ENCODE measurements at regions not wholly inside any gene's neighbourhood (a gene's known extent, or its start where the extent isn't known, plus 50 kb on each side); places are given as distances from the start of the nearest gene placed in this dataset.

DNA sequence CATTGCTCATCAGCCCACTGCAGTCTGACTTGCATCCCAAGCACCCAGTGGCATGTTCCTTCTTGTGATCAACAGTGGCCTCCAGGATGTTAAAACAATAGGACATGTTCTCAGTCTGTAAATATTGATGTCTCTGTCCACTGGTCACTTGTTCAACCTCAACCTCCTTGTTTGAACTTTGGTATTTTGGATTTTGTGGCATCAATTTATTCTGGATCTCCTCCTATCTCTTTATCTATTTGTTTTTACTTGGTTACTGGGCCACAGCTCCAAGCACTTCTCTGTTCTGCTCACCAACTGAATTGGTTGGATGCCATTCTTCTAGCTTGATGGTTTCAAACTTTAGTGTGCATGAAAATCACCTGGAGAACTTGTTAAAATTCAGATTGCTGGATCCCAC is 1414.8 kb upstream of the CELF4 start:
- TF ChIP-seq CTCF (conservative IDR thresholded peaks at IDR 0.05; ENCODE audit: low read depth, low read length) = no peak
- DNase-seq (ENCODE audit: low read depth) = no peak
- no peak overlapping the region for H3K4me3 ChIP-seq (ENCODE audit: low read depth, low read length)

GRCh38 chr18:38972571-38972970 is 1407.0 kb upstream of the CELF4 start:
- H3K4me3 ChIP-seq (ENCODE audit: low read depth, low read length) = no peak overlapping the region
- DNase-seq (ENCODE audit: low read depth) = peak; percentile 5
- TF ChIP-seq CTCF (conservative IDR thresholded peaks at IDR 0.05; ENCODE audit: low read depth, low read length) = no peak

DNA sequence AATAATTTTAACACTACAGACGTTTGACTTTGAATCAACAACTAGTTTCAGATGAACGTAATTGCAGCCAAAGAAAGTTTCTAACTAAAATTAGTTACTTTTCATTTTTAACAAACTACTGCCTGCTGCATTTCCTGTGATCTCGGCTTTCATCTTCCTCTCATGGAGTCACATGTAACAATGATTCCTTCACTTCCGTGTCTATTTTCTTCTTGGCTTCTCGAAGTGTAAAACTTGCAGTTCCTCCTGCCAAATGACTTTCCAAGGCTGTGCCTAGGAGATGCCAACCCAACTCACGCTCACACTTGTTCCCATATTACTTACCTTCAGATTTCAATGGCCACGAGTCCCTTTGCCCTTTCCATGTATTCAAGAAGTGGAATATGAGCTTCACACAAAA is 1406.3 kb upstream of the CELF4 start:
- no peak for TF ChIP-seq CTCF (conservative IDR thresholded peaks at IDR 0.05; ENCODE audit: low read depth, low read length)
- H3K4me3 ChIP-seq (ENCODE audit: low read depth, low read length) = no peak overlapping the region
- DNase-seq (ENCODE audit: low read depth) = no peak

DNA sequence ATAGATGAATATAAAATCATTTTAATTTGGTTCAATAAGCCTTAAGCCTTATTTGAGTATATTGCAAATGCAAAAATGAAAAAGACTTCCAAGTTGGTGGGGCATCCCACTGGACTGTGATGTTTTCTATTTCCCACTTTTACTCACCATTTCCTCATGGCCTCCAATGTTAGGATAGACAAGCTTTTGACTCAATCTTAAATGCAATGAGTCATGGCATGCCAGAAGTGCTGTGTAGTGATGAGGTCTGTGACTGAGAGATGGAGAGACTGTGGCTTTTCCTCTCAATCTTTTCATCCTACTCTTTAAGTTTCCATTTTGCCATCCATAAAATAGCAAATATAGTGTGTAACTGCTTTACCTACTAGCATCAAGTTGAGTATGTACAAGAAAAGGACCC is 1401.2 kb upstream of the CELF4 start:
- no peak for TF ChIP-seq CTCF (conservative IDR thresholded peaks at IDR 0.05; ENCODE audit: low read depth, low read length)
- no peak for DNase-seq (ENCODE audit: low read depth)
- no peak overlapping the region for H3K4me3 ChIP-seq (ENCODE audit: low read depth, low read length)

DNA sequence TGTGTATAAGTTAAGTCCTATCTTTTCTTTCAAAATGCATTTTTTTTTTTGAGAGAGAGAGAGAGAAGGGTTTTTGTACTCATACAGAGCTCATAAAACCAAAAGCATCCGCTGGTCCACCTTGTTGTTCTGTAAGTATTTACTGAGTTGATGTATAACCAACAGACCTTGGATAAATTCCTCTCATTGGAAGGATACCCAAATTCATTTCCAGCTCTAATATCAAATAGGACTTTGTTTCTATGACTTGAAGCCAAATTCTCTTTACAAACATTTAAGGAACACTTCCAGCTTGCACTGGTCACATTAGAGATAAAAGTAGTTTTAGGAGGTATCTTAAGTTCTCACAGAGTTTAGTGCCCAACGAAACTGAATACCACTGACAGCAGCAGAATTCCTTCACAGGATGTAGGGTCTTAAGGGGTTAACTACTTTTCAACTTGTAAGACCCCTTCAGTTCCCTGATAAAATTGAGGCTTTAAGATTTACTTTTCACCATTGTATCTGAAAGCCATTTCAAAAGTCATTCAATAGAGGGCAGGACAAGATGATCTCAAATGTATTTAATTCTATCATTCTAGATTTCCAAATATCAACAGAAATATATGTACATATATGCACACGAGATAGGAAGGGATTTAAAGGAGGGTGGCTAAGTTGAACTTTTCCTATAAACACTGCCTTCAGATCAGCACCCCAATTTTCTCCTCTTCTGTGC is 1398.5 kb upstream of the CELF4 start:
- no peak overlapping the region for H3K4me3 ChIP-seq (ENCODE audit: low read depth, low read length)
- DNase-seq (ENCODE audit: low read depth) = no peak
- TF ChIP-seq CTCF (conservative IDR thresholded peaks at IDR 0.05; ENCODE audit: low read depth, low read length) = no peak

- no peak overlapping the region for H3K4me3 ChIP-seq (ENCODE audit: low read depth, low read length)
- DNase-seq (ENCODE audit: low read depth) = no peak
- TF ChIP-seq CTCF (conservative IDR thresholded peaks at IDR 0.05; ENCODE audit: low read depth, low read length) = no peak
Measured at GRCh38 chr18:38961880-38962279, 1396.3 kb upstream of the CELF4 start.

DNA sequence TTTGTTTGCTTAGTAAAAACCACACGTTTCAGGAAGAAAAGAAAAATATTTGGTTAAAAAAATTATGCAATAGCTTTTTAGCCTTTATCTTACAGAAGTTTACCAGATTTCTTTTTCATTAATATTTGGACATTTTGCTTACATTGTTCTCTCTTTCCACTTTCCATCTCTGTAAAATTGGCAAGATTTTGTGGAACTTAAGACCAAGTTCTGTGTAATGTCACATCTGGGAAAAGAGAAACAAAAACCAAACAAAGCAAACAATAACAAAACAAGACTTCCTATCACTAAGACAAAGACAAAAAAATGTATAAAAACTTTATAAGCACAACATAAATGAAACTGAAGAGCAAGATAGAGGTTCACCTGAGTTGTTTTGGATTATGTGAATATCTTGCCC is 1392.1 kb upstream of the CELF4 start:
- no peak overlapping the region for H3K4me3 ChIP-seq (ENCODE audit: low read depth, low read length)
- no peak for TF ChIP-seq CTCF (conservative IDR thresholded peaks at IDR 0.05; ENCODE audit: low read depth, low read length)
- DNase-seq (ENCODE audit: low read depth) = no peak
